COLO668 (cell line): ENCODE measurements at regions not wholly inside any gene's neighbourhood (a gene's known extent, or its start where the extent isn't known, plus 50 kb on each side); places are given as distances from the start of the nearest gene placed in this dataset.

Source experiments
- DNase-seq: peaks from one replicate; lab custom pipeline; 2025; ENCODE audit not compliant: unreplicated experiment; lab: John Stamatoyannopoulos, UW

DNA sequence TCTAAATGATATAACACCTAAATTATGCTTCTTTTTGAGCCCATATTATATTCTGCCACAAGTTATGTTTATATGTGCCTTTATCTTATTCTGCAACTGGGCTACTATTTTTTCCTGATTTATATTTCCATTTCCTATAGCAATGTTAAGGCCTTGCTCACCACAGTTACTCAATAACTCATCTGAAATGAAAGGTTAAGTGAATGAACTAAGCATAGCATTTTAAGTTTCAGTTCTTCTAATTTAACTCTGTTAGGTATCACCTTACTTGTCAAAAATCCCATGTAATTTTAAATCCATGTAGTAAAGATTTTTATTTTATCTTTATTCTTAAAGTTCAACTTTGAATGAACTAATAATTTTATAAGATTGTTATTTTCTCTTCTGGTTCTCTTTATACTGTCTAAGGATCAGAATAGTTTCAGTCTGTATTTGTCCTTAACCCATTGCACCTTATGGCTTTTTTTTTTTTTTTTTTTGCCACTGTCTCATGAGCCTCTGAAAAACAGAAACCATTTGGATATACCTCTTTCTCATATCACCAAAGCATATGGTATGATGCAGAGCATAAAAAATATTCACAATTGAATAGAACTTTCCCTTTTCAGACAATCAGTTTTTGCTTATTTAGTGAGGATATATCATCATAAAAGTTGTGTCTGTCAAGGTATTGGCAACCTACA is 301.8 kb upstream of the ZWINT start:
- no peak for DNase-seq

- no peak for DNase-seq
These were observed 292.2 kb upstream of the ZWINT start for GRCh38 chr10:56653289-56653688.

DNA sequence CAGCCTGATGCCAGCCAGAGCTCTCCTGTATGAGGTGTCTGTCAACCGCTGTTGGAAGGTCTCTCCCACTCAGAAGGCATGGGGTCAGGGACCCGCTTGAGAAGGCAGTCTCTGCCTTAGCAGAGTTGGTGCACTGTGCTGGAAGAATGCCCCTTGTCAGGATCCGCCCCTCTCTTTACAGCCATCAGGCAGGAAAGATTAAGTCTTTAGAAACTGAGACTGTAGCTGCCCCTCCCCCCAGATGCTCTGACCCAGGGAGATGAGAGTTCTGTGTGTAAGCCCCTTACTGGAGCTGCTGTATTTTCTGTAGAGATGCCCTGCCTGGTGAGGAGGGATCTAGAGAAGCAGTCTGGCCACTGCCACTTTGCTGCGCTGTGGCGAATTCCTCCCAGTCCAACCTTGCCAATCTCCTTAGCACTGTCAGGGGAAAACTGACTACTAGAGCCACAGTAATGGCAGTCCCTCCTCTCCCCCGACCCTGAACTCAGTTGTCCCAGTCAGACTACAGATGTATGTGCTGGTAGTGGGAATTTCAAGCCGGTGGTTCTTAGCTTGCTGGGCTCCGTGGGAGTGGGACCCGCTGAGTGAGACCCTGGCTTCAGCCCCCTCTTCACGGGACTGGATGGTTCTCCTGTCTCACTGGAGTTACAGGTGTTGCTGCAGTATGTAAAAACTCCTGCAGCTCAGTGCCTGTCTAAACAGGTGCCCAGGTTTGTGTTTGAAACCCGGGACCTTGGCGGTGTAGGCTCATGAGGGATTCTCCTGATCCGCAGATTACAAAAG is 285.5 kb upstream of the ZWINT start:
- DNase-seq: no peak

DNA sequence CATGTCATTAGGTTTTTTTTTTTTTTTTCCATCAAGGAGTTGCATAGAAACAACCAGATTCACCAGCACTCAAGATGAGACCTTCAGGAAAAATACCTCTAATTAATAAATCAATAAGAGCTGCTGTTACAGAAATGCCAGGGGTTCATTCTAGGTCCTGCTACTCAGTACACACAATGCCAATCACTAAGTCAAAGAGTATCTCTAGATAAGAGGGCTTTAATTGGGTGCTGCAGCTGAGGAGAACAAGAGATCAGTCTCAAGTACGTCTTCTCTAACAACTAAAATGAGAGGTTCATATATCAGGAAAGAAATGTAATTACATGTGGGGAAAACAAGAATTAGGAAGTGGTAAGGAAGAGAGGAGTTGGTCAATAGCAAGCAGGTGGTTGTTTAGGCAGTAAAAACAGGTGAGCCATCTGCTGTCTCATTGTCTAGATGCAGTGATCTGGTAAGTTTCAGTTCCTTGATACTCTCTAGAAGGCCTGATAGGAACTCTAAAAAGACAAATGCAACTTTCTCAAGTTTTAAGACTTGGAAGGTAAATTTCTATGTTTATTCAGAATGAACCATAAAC is 272.9 kb upstream of the ZWINT start:
- DNase-seq: peak; percentile 2

DNA sequence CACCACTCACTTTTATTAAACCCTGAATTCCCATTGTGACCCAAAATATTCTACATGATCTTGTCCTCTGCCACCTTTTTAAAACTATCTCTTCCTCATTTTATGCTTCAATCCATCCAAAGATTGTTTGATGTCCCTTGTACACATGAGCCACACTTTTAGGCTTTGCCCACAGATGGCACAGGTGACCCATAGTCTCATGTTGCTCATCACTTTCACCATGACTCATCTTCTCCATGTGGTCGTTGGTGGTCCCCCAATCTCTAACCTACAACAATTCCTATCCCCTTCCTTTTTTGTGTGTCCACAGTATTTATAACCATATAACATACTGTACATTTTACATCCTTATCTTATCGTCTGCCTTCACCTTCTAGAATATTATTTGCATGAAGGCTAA is 271.5 kb upstream of the ZWINT start:
- DNase-seq: no peak

GRCh38 chr10:56624082-56624481 is 263.0 kb upstream of the ZWINT start:
- no peak for DNase-seq

- no peak for DNase-seq
These were observed 262.0 kb upstream of the ZWINT start for GRCh38 chr10:56623064-56623463.

DNA sequence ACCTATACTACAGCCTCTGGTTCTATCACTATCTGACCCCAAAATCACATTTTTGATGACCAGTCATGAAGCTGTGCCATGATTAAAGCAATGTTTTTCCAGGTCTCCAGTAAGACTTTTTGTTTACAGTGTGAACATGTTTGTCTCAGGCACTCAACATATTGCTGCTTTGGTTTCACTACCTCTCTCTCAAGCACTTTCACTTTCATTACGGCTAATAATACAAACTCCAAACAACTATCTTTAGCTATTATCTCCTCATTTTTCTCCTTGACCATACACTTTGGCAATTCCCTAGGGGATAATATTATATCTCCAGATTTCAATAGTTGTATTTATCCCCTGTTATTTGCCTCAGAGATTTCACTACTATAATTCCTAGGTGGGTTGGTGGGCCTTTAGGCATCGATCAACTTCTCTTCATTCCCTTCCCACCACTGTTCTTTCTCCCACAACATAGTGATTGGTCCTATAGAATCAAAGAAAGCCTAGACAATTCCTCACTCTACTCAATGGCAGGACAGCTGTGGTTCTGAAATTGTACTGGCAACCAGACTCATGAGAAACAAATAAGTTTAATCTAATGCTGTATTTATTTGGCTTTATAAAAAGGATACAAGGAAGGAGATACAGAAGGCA is 261.4 kb upstream of the ZWINT start:
- DNase-seq: no peak

- DNase-seq: no peak
These were observed 245.1 kb upstream of the ZWINT start for GRCh38 chr10:56606202-56606601.

DNA sequence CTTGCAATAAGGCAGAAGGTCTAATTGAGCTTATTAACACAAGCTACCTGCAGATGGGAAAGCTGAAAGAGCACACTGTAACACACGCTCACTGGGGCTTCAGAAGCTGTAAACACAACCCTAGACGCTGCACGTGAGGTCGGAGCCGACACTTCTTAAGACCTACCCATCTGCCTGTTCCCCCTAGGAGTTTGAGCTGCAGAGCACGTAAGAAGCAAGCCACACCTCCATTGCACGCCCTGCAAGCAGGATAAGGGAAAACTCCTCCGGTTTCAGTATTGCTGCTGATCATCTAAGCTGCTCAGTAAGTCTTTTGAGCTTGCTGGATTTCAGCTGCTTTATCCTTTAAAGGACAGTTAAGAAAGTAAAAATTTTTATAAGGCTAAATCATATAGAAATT is 244.0 kb upstream of the ZWINT start:
- no peak for DNase-seq

DNA sequence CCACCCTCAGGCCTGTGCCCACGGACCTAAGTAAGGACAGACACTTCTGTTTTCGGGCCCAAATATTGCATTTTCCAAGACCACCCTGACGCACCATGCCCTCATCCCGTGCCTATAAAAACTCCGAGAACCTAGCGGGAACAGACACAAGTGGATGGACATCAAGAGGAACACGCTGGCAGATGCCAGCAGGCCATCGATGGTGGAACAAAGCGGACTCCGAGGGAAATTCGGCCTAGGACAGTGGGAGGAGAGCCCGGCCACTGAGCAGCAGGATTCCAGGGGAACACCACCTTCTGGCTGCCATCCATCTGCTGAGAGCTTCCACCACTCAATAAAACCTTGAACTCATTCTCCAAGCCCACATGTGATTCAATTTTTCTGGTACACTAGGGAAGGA is 243.6 kb upstream of the ZWINT start:
- no peak for DNase-seq

GRCh38 chr10:56599201-56599600 is 238.1 kb upstream of the ZWINT start:
- DNase-seq: no peak

- no peak for DNase-seq
These were observed 235.2 kb upstream of the ZWINT start for GRCh38 chr10:56596257-56596656.

GRCh38 chr10:56593120-56593519 is 232.1 kb upstream of the ZWINT start:
- no peak for DNase-seq

- DNase-seq: no peak
These were observed 225.4 kb upstream of the ZWINT start for GRCh38 chr10:56586461-56586891.

DNA sequence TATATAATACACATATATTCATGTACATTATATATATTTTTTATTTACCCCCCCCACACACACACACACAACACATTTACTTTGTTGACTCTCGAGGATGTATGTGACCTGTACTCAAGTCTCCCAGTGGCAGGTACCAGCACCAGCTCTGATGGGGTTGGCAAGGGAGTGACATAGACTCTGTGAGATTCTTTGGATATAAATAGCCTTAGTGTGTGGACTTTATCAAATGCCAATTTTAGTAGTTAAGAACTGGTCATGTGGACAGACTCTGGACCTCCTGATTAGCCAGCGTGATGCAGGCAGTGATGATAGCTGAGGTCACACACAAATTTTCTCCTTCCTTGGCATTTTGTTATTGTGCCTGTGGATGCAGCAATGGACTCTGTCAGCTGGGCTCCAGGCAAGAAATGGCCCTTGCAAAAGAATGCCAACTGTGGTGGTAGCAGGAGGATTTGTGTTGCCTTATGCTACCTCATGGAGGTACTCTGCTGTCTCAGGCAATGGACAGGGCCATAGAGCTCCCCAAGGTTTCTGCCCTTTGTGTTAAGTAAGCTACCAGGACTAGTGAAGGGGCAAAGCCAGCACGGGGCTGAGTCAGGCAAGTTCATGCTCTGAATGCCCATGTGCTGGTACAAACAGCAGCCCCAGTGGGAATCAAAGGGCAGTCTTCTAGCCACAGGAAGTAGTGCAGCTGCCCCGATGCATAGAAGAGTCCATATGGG is 224.6 kb upstream of the ZWINT start:
- DNase-seq: peak; percentile 0

DNA sequence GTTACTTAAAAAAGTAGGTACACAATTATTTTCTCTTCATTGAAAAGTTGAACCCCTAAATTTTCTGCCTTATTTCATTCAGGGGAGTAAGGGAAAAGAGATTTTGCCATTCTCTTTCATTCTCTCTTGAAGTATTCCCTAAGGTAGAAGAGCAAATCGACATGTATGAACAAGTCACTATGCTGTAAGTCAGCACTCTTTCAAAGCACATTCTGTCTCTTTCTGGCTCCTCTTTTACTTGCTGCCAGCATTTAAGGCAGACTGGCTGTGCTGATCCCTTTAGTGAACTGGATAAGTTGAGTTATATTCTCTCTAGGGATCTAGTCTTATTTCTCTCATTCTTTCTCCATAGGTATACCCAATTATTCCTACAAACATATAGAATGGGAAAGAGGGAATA is 222.3 kb upstream of the ZWINT start:
- DNase-seq: no peak

- DNase-seq: no peak
These were observed 206.5 kb upstream of the ZWINT start for GRCh38 chr10:56567580-56567979.

GRCh38 chr10:56561336-56561735 is 200.3 kb upstream of the ZWINT start:
- no peak for DNase-seq

GRCh38 chr10:56551037-56551436 is 190.0 kb upstream of the ZWINT start:
- no peak for DNase-seq

DNA sequence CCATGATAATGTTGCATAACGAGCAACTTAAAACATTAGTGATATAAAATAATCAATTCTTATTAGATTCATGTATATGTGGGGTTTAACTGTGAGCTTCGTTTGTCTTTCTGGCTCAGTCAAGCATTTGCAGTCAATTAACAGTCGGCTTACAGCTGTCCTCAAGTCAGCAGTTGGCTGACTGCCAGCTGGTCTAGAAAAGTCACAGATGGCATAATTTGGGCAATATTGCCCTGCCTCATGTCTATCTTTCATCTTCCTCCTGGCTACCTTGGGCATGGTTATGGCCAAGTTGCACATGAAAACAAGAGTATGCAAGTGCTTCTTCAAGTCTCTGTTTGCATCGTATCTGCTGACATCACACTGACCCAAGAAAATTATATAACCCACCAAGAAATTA is 186.1 kb upstream of the ZWINT start:
- DNase-seq: peak; percentile 68
